EL (cell line): ENCODE measurements at regions not wholly inside any gene's neighbourhood (a gene's known extent, or its start where the extent isn't known, plus 50 kb on each side); places are given as distances from the start of the nearest gene placed in this dataset.

Experiments used
- DNase-seq: peaks from one replicate; pipeline ENCODE4 v3.0.0-alpha.2; 2016

GRCh38 chr14:66078006-66078405, 408.2 kb upstream of the CCDC196 start:
- no peak for DNase-seq

GRCh38 chr14:66081594-66082376, 404.4 kb upstream of the CCDC196 start:
- peak; percentile 14 for DNase-seq

DNA sequence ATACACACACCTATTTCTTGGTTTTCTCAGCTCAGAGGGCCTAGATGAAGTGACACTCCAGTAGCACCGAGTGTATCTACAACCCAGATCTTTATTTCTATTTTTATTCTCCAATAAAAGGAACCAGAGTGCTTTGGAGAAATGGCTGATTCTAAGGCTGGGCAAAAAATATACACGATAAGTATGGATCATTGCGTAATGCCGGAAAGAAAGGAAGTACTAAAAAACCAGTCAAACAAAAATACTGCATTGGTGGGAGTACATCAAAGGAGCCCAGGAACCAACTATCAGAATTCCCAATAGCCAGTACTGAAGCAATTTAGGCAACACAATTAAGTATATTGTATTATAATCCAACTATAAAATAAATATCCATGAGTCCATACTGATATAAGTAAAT, 400.9 kb upstream of the CCDC196 start:
- no peak for DNase-seq

DNA sequence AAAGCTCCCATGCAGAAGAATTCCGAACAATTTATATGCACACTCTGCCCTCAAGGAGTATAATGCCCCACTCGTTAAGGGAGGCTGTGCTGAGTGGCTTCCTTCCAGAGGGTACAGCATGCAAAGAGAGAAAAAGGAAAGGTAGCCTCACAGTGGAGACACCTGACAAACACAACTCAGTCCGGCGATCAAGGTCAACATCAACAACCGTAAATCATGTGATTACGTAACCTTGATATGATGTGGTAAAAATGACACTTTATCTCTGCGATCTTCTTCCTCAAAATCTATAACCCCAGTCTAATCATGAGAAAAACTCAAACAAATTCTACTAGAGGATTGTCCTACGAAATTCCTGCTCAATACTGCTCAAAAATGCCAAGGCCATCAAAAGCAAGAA, 400.5 kb upstream of the CCDC196 start:
- no peak for DNase-seq

DNA sequence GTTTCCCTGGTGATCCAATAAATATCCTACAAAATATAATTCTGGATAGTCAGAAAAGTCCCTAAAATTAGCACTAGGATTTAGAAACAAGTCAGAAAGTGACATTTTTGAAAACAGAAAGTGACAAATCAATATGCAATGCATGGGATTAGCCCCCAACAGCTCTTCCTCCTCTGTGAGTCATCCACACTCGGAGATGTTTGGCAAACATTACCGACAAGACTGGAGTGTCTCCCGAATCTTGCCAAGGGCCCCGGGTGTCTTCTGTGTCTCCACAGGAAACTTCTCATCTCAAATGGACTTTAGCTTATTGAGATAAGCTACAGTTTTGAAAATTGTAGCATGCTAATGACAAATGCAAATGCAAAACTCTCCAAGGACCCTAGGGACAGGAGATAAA, 398.9 kb upstream of the CCDC196 start:
- peak; percentile 45 for DNase-seq

GRCh38 chr14:66088656-66089055, 397.5 kb upstream of the CCDC196 start:
- no peak for DNase-seq

- DNase-seq: no peak
Measured at GRCh38 chr14:66092206-66092605, 394.0 kb upstream of the CCDC196 start.

DNA sequence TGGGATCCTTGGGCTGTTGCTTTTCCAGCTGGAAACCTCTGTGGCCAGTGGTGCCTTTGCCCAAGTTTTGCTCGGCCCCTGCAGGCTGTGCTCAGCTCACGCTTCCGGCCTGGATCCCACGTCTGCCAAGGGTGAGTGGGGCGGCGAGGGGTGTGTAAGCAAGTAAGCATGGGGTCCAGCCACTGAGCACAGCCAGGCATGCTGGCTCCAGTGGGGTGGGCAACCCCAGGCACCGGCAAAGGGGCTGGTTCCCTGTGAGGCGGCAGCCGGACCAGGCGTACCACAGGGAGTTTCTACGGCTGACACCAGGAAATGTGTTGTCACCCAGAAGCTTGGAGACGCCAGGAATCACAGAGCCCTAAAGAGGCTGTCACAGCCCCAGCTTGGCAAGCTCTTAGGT, 393.4 kb upstream of the CCDC196 start:
- DNase-seq: no peak

DNA sequence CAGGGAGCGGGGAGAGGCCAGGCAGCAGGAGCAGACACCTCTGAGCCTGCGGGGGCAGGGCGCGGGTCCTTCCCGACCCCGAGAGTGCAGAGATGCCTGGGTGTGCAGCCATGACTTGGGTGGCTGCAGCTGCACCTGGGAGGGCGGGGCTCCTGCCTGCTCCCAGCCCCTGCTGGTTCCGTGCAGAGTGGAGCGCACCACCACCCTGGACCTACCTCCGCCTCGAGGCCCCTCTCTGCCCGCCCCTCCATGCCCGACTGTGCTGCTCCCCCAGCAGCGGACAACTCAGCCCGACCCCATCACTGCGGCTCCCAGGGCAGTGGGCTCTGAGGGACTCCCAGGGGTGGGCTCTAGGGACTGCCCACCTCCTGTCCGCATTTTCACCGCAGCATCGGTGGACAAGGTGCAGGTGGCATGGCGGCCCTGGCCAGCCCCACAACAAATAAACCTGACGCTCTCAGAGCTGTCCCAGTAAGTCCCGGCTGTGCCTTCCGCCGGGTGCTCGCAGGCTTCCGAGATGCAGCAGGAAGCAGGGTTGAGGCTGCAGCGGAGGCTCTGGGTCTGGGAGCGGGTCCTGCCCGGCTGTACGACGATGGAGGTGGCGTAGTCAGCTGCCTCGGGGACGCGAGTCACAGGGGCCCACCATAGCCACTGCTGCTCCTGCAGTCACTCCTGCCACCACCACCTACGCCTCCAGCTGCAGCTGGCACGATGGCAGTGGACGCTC, 392.0 kb upstream of the CCDC196 start:
- DNase-seq: no peak

- no peak for DNase-seq
Measured at GRCh38 chr14:66099451-66099850, 386.7 kb upstream of the CCDC196 start.

DNA sequence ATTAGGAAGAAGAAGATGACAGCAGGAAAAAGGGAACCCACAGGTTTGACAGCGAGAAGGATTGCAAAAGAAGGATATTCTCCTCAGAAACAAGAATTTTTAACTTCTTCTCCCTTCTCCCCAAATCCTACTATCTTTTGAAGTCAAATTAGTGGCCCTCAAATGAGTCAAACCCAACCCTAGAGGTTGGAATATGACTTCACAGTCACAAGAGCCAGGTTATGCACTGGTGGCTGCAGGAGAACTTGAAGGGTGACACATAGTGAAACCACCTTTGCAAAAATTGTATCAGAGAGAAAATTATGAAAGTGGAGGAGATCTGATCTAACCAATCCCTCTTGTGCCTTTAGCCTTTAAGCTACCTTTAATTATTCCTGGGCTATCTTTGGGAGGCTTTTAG, 386.2 kb upstream of the CCDC196 start:
- no peak for DNase-seq

DNA sequence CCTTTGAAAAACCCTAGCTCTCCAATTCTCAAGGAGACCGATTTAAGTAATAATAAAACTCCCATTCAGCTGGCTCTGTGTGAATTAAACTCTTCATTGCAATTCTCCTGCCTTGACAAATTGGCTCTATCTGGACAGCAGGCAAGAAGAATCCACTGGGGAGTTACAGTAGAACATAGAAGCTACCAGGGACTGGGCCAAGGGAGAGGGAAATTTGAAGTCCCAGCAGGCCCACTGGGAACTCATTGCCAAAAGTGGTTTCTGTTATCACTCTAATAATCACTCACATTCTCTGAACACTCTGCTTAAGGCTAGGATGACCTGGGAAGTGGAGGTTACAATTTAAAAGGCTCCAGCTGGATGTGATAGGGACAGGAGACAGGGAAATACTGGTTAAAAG, 384.5 kb upstream of the CCDC196 start:
- DNase-seq: no peak

DNA sequence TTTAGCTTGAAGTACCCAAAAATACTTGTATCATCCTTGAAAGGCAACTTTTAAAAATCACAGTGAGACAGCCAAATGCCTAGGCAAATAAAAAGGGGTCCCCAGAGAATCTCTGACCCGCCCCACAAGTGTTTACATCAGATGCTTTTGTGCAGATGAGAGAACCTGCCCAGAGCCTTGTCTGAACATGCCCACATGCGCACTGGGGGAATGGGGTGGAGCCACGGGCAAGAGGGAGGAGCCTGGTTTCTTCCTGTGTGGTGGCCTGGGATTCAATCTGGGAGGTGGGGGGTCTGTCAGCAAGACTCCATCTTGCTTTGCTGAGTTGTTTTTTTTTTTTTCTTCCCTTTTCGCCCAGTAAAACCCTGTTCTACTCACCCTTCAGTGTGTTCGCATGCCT, 381.7 kb upstream of the CCDC196 start:
- DNase-seq: no peak

DNA sequence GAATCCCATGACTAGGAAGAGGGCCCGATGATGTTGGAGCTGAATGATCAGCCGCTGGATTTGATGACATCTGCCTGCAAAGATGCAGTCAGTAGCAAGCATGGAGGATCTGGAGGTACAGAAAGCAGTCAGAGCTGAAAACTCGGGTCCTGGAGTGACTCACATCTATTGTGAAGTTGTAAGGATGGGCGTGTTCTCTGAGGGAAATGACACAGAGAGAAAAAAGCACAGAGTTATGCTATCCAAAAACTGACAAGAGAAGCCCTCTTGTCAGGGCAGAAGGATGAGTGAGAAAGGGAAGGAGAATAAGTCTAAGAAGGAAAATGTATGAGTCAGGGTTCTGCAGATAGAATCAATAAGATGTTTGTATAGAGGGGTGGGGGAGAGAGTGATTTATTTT, 380.4 kb upstream of the CCDC196 start:
- DNase-seq: peak; percentile 39

DNA sequence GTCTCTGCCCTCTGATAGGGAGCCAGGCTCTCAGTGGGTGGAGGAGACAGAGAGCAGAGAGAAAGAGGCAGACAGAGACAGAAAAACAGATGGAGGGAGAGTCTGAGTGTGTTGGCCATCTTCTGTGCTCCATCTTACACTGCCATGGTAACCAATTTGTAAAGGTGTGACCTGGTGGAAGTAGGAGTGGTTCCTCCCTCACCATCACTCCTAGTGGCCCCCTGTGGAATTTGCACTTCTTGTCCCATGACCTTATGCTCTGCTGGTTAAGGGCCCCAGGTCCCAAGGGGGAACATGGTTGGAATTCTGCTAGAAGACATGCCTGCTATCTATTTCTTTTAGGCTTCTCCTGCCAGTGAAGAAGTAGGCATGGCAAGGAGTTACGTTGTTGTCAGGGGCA, 376.7 kb upstream of the CCDC196 start:
- DNase-seq: no peak

DNA sequence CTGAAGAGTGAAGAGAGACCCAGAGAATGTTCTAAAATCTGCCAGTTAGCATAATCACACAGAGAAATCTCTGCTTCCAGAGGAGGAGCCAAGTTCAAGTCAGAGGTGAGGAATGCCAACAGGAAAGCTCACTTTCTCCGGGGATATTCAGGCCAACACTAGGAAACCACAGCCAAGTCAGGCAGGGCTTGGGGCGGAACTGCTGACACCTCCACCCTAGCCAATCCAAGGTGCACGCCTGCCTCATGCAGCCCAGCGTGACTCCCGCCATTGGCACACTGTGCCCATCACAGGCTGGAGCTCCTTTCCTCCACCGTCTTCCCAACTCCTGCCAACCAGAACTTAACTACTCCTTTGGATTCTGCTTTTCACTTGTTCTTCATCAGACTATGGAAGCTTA, 374.3 kb upstream of the CCDC196 start:
- no peak for DNase-seq

GRCh38 chr14:66114071-66114470, 372.1 kb upstream of the CCDC196 start:
- no peak for DNase-seq

DNA sequence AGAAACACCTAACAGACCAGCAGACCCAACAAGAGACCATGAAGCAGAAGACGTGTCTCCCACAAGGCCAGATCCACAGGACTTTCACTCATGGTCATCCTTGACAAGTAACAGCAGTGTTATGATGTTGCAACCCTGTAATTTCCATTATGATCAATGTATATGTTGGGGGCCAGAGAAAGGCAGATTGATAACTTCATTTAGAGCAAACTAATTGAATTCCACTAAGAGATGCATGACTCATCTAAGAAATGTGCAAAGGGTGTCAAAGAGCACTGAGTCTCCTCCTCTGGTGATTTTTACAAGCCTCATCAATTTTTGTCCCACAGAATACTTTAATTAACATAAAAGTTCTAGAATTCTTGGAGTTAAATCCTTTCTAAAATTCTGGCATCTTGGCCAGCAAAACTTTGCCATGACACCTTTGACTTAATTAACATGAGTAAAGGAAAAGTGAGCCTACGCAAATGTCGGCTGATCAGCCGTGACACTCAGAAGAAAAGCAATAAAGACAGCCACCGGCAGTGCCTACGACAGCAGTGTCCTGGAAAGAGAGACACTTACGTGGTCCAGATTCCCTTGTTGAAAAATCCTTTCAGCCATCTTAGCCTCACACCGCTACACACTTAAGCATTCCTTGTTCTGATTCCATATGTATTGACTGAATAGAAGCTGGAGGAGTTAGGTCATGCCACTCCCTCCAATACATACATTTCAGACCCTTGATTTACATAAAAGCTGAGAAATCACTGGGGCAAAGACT, 370.2 kb upstream of the CCDC196 start:
- no peak for DNase-seq

DNA sequence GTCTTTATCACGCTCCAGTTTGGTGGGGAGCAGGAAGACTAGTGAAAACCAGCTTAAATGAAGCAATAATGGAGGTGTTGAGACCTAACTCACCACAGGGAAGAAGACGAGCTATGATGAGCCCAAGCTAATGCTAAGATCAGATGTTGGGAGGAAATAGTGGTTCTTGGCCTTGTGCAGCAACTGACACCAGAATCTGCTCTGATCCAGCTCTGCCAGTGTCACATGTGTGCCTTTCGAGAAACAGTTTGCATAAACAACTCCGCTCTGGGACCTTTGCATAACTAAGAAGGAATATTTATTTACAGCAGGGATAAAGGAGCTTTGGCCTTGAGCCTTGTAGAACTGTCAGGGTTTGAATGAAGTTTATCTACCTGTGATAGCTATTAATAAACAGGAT, 369.4 kb upstream of the CCDC196 start:
- no peak for DNase-seq

DNA sequence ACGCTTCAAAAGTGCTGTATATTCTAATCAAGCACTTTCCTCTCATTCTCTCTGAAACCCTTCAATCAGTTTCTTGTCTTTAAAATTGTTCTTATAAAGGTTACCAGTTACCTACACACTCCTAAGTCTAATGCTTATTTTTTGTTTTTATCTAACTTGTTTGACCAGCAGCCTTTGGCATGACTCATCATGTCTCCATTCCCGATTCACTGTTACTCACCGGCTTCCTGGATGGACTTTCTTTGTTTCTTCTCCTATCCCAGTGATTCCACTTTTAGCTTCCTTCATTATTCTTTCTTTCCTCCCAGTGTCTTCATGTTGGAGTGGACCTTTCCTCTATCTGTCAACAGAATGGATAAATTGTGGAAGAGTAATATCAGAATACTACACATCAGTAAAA, 368.6 kb upstream of the CCDC196 start:
- peak; percentile 53 for DNase-seq

DNA sequence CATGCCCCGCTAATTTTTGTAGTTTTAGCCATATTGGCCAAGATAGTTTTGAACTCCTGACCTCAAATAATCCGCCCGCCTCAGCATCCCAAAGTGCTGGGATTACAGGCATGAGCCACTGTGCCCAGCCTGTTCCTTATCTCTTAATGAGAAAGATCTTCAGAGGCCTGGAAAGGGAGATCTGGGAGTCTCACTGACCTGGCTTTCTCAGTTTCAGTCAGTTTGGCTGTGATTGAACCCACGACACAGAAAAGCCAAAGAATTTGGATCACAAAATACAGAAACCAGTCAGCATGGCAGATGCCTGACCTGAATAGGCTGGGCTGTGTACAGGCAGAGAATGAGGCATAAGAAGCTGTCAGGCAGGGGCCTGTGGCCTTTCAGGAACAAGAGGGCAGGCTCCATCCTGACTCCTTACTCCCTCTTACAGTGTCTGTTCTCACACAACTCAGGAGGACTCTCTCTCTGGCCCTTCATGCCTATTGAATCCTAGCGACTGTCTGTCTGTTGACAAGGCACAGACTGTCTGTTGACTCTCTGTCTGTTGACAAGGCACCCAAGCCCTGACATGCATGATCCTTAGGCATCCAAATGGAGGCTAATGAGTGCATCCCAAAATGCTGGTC, 366.5 kb upstream of the CCDC196 start:
- no peak for DNase-seq

DNA sequence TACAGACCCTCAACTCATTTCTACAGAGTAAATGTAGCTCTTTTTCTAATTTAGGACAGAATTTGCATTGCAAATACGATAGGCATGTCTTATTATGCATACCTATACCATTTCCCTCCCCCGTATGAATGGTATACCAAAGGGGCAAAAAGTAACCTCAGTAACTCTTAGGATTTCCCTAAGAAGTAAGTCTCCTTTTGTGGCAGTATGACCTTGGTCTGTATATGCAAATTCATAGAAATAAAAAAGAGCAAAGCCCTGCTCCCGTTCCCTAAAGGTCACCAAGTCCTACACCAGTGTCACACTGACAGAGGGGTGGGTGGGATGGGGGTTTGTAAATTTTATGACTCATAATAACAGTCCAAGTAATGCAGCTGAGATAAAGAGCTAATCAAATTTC, 365.8 kb upstream of the CCDC196 start:
- DNase-seq: no peak

DNA sequence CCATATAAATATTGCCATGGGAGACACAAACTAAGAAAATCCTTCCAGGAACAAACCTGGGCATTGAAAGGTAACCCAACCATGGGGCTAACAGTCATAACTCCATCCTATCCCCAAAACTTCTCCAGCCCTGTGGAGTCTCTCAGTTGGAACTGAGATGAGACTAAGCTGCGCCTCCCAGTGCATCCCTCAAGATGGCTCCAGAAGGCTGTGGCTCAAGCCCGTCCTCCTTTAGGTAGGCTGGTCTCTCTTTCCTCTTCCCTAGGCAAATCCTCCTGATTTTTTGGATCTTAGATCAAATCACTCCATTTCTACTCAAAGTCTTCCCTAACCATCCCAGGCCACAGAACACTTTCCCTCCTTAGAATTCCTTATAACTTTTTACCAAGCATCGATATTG, 364.3 kb upstream of the CCDC196 start:
- DNase-seq: no peak
